CD4-positive, CD25-positive, alpha-beta regulatory T cell (primary cell): ENCODE measurements at regions not wholly inside any gene's neighbourhood (a gene's known extent, or its start where the extent isn't known, plus 50 kb on each side); places are given as distances from the start of the nearest gene placed in this dataset.

Experiments
- ATAC-seq, 2 donors: fragments of 150-1000 bp; cut with Tn5 transposase; one replicate each; pipeline ENCODE4 v1.10.0; 2021; ENCODE audit warnings: low read depth in 2 of 2, moderate number of reproducible peaks in 2 of 2, moderate library complexity in 1 of 2
- DNase-seq, 3 donors: peaks; one replicate each; pipeline versions ENCODE4 v3.0.0 to v3.0.0-alpha.2; 2012 to 2022; ENCODE audit warnings: mixed read lengths in 1 of 3
- H3K27ac ChIP-seq: one replicate; pipeline ENCODE4 v1.7.0; 2013; ENCODE audit warnings: mild to moderate bottlenecking, low read length; ENCODE audit not compliant: insufficient read depth, poor library complexity, severe bottlenecking
- H3K27me3 ChIP-seq: one replicate; pipeline ENCODE4 v1.7.0; 2013; ENCODE audit warnings: low read length; ENCODE audit not compliant: control insufficient read depth, insufficient read depth
- H3K36me3 ChIP-seq: one replicate; pipeline ENCODE4 v1.7.0; 2013; ENCODE audit warnings: mild to moderate bottlenecking, low read length, moderate library complexity; ENCODE audit not compliant: control insufficient read depth, insufficient read depth
- H3K4me1 ChIP-seq: 2 replicates; pipeline ENCODE4 v1.7.0; 2013; ENCODE audit warnings: mild to moderate bottlenecking, low read length; ENCODE audit not compliant: insufficient read depth, control insufficient read depth, poor library complexity, severe bottlenecking
- H3K4me3 ChIP-seq: one replicate; pipeline ENCODE4 v1.7.0; 2013; ENCODE audit warnings: low read depth, mild to moderate bottlenecking, low read length, moderate library complexity
- H3K9me3 ChIP-seq, 2 experiments: 1 replicate in 1 of 2; 2 replicates in 1 of 2; pipeline ENCODE4 v1.7.0; 2013; ENCODE audit warnings: low read length in 2 of 2, mild to moderate bottlenecking in 1 of 2, moderate library complexity in 1 of 2; ENCODE audit not compliant: control insufficient read depth in 2 of 2
- H3K27ac Mint-ChIP-seq, 3 donors: one replicate each; pipeline ENCODE4 v1.8.0; 2020 to 2022; ENCODE audit warnings: mild to moderate bottlenecking in 3 of 3, mixed read lengths in 3 of 3, moderate library complexity in 2 of 3
- H3K27me3 Mint-ChIP-seq: one replicate; pipeline ENCODE4 v1.8.0; 2022; ENCODE audit warnings: mild to moderate bottlenecking, mixed read lengths
- H3K36me3 Mint-ChIP-seq: one replicate; pipeline ENCODE4 v1.8.0; 2020; ENCODE audit warnings: mixed read lengths
- H3K4me1 Mint-ChIP-seq, 4 donors: one replicate each; pipeline ENCODE4 v1.8.0; 2020 to 2022; ENCODE audit warnings: mixed read lengths in 4 of 4, mild to moderate bottlenecking in 1 of 4
- H3K4me3 Mint-ChIP-seq, 4 donors: one replicate each; pipeline ENCODE4 v1.8.0; 2020 to 2022; ENCODE audit warnings: mild to moderate bottlenecking in 4 of 4, mixed read lengths in 4 of 4, moderate library complexity in 3 of 4
- H3K9me3 Mint-ChIP-seq, 7 donors: one replicate each; pipeline ENCODE4 v1.8.0; 2020 to 2022; ENCODE audit warnings: mixed read lengths in 7 of 7, mild to moderate bottlenecking in 3 of 7, moderate library complexity in 2 of 7

DNA sequence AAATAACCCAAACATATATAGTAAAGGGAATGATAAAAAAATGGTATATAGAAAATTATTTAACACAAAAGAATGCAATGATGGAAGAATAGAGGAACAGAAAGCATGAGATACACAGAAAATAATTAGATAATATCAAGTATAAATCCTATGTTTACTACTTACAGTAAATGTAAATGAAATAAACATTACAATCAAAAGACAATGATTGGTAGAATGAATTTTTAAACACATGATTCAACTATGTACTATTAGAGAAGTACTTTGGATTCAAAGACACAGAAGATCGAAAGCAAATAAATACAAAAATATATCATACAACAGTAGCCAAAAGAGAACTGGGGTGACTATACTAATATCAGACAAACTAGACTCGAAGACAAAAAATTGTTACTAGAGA lies 97.6 kb upstream of the PARD3B start:
- ATAC-seq = no peak
- H3K4me1 Mint-ChIP-seq = no peaks in the 10 kb centered on the region
- H3K4me3 Mint-ChIP-seq = no peak overlapping the region
- H3K36me3 Mint-ChIP-seq = no peaks in the 10 kb centered on the region
- Histone ChIP-seq H3K4me3 (no peak overlapping the region), H3K4me1 (no peaks in the 10 kb centered on the region), H3K27me3 (peaks cover 1% of the 10 kb centered on the region), H3K9me3 (no peaks in the 10 kb centered on the region), H3K36me3 (no peaks in the 10 kb centered on the region), H3K27ac (no peak overlapping the region)
- DNase-seq = no peak
- no peaks in the 10 kb centered on the region for H3K27me3 Mint-ChIP-seq
- peaks cover 0 to 7% (median 2%) of the 10 kb centered on the region in 7 donors for H3K9me3 Mint-ChIP-seq
- no peak overlapping the region for H3K27ac Mint-ChIP-seq

DNA sequence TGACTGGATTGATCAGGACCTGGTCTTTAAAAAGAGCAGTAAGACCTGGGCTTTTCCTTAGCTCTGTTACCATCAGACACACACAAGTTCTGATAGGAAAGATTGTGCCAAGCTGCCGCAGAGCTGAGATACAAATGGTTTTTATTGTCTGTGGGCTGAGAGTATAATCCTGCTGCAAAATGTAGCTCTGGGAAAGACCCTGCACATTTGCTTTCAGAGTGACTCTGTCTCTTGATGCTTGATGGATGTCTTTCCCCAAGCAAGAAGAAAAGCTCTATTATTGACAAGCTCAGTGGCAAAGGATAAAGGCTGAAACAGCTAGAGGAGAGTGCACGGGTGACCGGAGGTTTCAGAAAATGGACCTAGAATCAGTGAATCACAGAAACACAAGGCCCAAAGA lies 95.3 kb upstream of the PARD3B start:
- no peaks in the 10 kb centered on the region for H3K36me3 Mint-ChIP-seq
- no peaks in the 10 kb centered on the region for H3K36me3 ChIP-seq
- H3K9me3 Mint-ChIP-seq = peaks cover 0 to 7% (median 0%) of the 10 kb centered on the region in 7 donors
- ATAC-seq (no peak), DNase-seq (no peak)
- no peaks in the 10 kb centered on the region for H3K9me3 ChIP-seq
- H3K27ac ChIP-seq = no peak overlapping the region
- H3K27ac Mint-ChIP-seq = no peak overlapping the region
- no peaks in the 10 kb centered on the region for H3K4me1 Mint-ChIP-seq
- H3K4me3 Mint-ChIP-seq = no peak overlapping the region
- no peaks in the 10 kb centered on the region for H3K4me1 ChIP-seq
- H3K27me3 Mint-ChIP-seq = no peaks in the 10 kb centered on the region
- H3K4me3 ChIP-seq = no peak overlapping the region
- H3K27me3 ChIP-seq = peaks cover 1% of the 10 kb centered on the region

- Histone ChIP-seq H3K36me3 (no peaks in the 10 kb centered on the region), H3K27me3 (peaks cover 1% of the 10 kb centered on the region), H3K4me3 (no peak overlapping the region), H3K9me3 (no peaks in the 10 kb centered on the region), H3K4me1 (no peaks in the 10 kb centered on the region), H3K27ac (no peak overlapping the region)
- Mint-ChIP-seq H3K9me3 (no peaks in the 10 kb centered on the region), H3K27me3 (no peaks in the 10 kb centered on the region), H3K4me3 (no peak overlapping the region), H3K36me3 (no peaks in the 10 kb centered on the region), H3K4me1 (no peaks in the 10 kb centered on the region), H3K27ac (no peak overlapping the region)
- DNase-seq (no peak), ATAC-seq (no peak)
These were observed 93.5 kb upstream of the PARD3B start for GRCh38 chr2:204451766-204452165.

DNA sequence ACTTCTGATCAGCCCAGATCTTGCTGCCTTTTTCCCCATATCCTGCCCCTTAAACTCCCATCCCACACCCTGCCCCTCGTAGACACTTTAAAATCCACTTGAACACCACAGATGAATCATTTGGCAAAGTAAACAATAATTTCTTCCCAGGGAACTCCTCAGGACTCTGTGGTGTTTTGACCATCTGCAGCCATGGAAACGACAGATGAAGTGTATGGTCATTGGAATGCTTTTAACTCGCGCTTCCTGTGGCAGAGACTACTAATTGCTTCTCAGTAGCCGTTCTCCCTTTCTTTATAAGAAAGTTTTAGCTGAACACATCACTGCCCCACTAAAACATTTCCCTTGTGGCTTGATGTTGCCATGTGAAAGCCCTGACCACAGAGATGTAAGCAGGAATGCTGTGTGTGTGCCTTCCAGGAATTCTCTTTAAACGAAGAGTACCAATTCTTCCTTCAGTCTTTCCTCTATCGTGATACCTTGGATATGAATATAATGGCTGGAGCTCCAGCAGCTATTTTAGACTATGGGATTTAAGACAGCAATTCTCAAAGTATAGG lies 92.7 kb upstream of the PARD3B start:
- no peaks in the 10 kb centered on the region for H3K9me3 ChIP-seq
- no peak overlapping the region for H3K27ac ChIP-seq
- ATAC-seq (no peak), DNase-seq (no peak)
- H3K4me1 Mint-ChIP-seq = no peaks in the 10 kb centered on the region
- no peaks in the 10 kb centered on the region for H3K9me3 Mint-ChIP-seq
- no peak overlapping the region for H3K4me3 ChIP-seq
- peaks cover 4% of the 10 kb centered on the region for H3K27me3 Mint-ChIP-seq
- H3K36me3 ChIP-seq = no peaks in the 10 kb centered on the region
- H3K27me3 ChIP-seq = peaks cover 1% of the 10 kb centered on the region
- no peaks in the 10 kb centered on the region for H3K4me1 ChIP-seq
- no peak overlapping the region for H3K27ac Mint-ChIP-seq
- no peaks in the 10 kb centered on the region for H3K36me3 Mint-ChIP-seq
- H3K4me3 Mint-ChIP-seq = no peak overlapping the region

GRCh38 chr2:204453730-204454167 lies 91.5 kb upstream of the PARD3B start:
- Histone ChIP-seq H3K4me1 (no peaks in the 10 kb centered on the region), H3K4me3 (no peak overlapping the region), H3K27me3 (no peaks in the 10 kb centered on the region), H3K27ac (no peak overlapping the region), H3K9me3 (no peaks in the 10 kb centered on the region), H3K36me3 (no peaks in the 10 kb centered on the region)
- Mint-ChIP-seq H3K4me3 (no peak overlapping the region), H3K4me1 (no peaks in the 10 kb centered on the region), H3K36me3 (no peaks in the 10 kb centered on the region), H3K27ac (no peak overlapping the region), H3K9me3 (peaks cover 0 to 1% (median 0%) of the 10 kb centered on the region in 7 donors), H3K27me3 (peaks cover 8% of the 10 kb centered on the region)
- no peak for DNase-seq
- ATAC-seq = no peak

DNA sequence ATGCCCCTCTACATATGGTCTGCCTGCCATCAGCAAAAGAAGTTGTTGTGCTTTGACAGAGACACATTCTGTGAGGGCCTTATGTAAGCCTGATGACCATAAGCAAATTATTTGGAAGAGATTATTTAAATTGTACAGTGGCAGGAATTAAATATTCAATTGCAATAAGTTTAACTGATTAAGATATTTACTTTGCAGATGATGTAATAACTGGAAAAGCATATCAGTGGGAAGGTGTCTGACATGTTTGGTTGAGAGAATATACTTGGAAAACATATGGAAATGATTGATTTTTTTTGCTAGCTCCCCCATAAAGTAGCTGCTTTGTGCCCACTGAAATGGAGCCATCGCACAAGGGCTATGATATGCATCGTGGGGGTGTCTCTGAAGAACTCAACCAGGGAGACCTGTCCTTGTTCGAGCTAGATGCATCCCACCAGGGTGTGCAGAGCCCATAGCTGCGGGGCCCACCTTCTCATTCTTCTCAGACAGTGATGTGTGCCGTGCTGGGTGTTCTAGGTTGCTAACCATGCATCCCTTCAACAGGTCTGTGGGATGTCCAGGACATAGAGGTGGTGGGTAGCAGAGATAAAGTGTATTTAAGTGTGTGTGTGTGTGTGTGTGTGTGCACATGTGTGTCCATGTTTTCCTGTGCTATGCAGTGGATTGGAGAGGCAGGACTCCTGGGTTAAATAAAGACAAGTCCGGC lies 90.4 kb upstream of the PARD3B start:
- no peaks in the 10 kb centered on the region for H3K36me3 Mint-ChIP-seq
- Histone ChIP-seq H3K27me3 (no peaks in the 10 kb centered on the region), H3K4me3 (no peak overlapping the region), H3K4me1 (no peaks in the 10 kb centered on the region), H3K27ac (no peak overlapping the region), H3K9me3 (no peaks in the 10 kb centered on the region), H3K36me3 (no peaks in the 10 kb centered on the region)
- ATAC-seq (no peak), DNase-seq (no peak)
- no peak overlapping the region for H3K27ac Mint-ChIP-seq
- H3K4me1 Mint-ChIP-seq = no peaks in the 10 kb centered on the region
- H3K9me3 Mint-ChIP-seq = peaks cover 0 to 1% (median 0%) of the 10 kb centered on the region in 7 donors
- H3K27me3 Mint-ChIP-seq = peaks cover 11% of the 10 kb centered on the region
- no peak overlapping the region for H3K4me3 Mint-ChIP-seq

- peaks cover 9% of the 10 kb centered on the region for H3K27me3 Mint-ChIP-seq
- Histone ChIP-seq H3K27ac (no peak overlapping the region), H3K27me3 (no peaks in the 10 kb centered on the region), H3K4me1 (no peaks in the 10 kb centered on the region), H3K9me3 (no peaks in the 10 kb centered on the region), H3K36me3 (no peaks in the 10 kb centered on the region), H3K4me3 (no peak overlapping the region)
- no peak overlapping the region for H3K4me3 Mint-ChIP-seq
- peaks cover 0 to 2% (median 0%) of the 10 kb centered on the region in 7 donors for H3K9me3 Mint-ChIP-seq
- ATAC-seq (no peak), DNase-seq (no peak)
- H3K4me1 Mint-ChIP-seq = no peaks in the 10 kb centered on the region
- H3K27ac Mint-ChIP-seq = no peak overlapping the region
- H3K36me3 Mint-ChIP-seq = no peaks in the 10 kb centered on the region
These were observed 76.4 kb upstream of the PARD3B start for GRCh38 chr2:204468746-204469429.
